Fibroblast of skin of scalp (primary cell): ENCODE measurements at regions not wholly inside any gene's neighbourhood (a gene's known extent, or its start where the extent isn't known, plus 50 kb on each side); places are given as distances from the start of the nearest gene placed in this dataset.

Experiments used
- DNase-seq: peaks from one replicate; pipeline ENCODE4 v3.0.0-alpha.2; 2013

DNA sequence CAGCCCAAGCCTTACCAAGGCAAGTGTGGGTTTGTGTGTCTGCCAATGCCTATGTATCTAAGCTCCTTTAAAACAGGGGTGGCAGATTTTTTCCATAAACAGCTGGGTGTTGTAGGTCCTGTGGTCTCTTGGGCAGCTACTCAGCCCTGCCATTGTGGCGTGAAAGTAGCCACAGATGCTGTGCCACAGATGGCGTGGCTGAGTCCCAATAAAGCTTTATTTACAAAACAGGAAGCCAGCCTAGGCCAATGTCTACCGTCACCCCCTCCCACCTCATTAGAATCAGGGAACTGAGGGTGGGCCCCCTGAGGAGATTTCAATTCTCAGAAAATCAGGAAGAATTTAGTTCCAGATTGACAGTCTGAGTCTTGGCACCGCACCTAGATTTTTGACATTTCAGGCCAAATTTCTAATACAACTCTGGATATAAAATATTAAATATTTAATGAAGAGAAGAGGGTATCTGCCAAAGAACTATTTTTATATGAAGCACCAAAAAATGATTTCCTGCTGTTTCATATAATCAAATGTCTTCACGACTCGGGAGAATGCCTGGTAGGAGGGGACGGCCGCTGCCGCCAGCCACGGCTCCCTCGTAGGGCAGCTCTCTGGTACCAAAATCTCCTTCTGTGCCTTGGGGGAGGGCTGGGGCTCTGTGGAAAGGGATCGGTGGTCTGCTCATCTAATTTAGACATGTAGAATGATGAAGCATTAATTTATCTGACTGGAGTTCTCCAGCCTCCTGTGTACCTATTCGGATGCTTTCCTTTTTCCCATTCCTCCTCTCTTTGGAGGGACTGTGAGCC is 420.9 kb downstream of the IRX2 start:
- DNase-seq = no peak

DNA sequence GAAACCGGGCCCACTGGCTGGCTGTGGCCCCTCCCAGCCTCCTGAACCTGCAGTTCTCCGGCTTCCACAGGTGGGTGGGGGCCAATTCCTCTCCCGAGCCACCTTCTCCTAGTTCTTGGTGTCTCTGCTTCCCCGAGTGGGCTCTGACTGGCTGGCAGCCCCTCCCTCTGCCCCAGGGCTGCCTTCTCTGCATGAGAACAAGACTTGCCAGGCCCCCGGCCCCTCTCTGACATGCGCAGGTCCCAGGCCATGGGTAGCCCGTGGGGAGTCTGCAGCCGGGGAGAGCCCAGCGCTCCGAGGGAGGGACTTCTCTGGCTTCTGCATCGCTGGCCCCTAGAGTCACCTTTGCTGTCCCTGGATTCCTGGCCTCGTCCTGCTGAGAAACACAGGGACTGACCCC is 421.7 kb downstream of the IRX2 start:
- no peak for DNase-seq

DNA sequence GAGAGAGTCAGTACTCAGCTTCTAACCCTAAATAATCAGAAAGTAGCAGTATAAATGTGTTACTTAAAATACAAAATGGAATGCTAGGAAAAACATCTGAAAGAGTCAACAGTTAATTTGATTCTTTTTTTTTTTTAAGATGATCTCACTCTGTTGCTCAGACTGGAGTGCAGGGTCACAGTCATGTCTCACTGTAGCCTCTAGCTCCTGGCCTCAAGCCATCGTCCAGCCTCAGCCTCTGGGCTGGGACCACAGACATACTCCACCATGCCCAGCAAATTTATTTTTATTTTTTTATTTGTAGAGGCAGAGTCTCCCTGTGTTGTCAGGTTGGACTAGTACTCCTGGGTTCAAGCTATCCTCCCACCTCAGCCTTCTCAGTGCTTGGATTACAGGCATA is 424.9 kb downstream of the IRX2 start:
- no peak for DNase-seq

GRCh38 chr5:2324788-2325187 is 426.7 kb downstream of the IRX2 start:
- DNase-seq = no peak

DNA sequence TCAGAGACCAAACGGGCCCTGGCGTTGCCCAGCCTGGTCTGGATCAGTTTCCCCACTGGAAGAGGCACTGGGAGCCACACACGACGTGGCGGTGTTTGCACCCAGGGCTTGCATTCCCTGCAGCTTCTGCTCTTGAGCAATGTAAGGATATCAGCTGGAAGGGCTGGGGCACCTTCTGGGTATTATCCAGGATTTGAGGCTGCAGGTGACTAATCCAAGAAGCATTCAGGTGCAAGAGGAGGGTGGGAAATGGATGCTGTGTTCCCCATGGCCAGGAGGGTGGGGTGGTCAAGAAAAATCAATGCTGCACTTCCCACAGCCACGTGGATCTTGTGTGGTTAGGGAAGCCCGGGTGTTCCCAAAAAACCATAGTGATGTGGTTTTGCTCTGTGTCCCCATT is 430.9 kb downstream of the IRX2 start:
- no peak for DNase-seq

DNA sequence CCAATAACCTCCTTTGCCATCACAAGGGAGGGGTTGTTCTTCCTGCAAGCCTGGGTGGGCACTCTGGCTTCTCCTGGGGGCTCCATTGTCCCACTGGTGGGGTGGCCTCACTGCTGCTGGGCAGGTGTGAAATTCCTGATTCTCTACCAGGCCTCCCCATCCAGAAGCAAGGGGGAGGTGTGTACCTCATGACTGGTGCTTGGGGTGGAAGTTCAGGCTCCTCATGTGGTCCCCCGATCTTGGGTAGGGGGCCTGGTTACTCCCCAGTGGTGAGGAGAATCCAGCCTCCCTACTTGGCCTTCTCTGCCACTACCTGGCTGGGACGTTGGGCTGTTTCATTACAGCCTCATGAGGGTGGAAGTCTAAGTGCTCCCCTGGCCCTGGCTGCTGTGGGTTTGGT is 433.9 kb downstream of the IRX2 start:
- no peak for DNase-seq

GRCh38 chr5:2311851-2312250 is 429.1 kb upstream of the IRX4 start:
- DNase-seq = no peak

DNA sequence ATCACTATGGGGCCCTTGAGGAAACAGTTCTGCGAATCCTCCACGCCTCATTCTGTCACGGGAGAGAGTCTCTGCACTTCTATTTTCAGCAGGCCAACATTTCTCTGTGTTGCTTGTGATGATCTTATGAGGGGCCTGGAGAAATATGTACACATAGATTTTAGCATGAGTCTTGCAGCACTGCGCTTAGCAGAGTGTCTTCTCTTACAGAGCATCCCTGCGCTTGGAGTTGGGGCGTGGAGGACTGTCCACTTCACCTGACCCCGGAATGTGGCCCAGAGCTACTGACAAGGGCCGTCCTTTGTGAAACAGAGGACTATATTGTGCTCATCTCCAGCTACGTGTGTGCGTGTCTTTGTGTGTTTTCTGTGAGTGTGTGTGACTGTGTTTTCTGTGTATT is 428.2 kb upstream of the IRX4 start:
- DNase-seq = no peak

GRCh38 chr5:2307631-2308030 is 424.9 kb upstream of the IRX4 start:
- no peak for DNase-seq

DNA sequence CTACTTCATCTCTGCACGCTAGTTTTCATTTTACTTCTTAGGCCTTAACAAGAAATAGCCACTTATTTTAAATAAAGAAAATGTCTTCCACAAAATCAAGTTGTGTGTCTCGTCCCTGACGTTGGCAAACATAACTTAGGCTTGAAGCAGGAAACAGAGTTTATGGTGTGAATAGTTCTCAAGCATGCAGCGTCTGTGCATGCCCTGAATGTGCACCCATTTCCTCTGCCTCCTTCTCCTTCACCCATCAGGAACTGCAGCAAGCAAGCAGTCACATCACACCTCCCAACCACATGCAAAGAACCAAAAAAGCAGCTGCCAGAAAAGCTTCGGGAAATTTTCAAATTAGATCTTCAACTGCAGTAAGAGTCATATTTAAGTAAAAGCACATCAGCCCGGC is 424.0 kb upstream of the IRX4 start:
- DNase-seq = no peak

DNA sequence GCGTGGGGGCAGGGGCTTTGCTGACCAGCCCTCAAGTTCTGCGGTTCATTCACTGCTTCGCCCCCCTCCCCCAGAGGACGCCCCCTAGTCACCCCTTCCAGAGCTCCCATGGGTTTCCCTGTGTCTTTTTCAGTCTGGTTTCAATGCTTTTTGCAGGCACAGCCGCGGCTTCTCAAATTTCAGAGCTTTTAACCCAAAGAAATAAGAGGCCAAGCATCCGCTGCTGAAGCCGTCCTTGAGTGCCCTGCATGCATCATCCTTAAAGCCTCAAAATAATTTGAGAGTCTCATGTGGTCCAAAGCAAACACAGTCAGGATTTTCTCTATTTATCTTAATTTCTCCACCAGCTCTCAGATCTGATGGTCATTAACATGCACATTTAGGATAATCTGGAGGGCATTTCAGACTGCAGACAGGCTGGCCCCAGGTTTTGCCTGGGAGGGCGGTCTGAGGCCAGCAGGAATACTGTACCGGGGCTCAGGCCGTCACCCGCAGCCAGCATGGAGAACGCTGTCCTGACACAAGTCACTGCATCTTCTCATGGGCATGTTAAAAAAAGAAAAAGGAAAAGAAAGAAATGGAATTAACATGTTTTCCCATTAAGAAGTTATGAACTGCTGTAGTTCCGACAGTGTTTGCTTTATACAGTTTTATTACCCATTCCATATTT is 420.8 kb upstream of the IRX4 start:
- peak; percentile 7 for DNase-seq

DNA sequence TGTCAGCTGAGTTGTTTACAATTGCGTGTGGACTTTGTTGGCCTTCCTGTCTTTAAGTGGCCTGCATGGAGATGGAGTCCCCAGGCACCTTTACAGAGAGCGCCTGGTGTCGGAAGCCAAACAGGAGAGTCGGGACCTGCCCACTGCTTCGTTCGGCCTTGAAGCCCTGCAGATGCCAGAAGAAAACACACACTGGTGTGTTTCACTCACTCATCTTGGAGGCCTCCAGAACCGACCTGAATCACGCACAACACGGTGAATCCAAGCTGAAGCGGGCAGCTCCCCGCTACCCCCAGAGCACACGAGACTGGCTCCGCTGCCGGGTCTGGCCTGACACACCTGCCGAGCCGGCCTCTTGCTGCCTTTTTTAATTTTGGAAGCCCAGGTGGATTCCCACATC is 419.4 kb upstream of the IRX4 start:
- no peak for DNase-seq

DNA sequence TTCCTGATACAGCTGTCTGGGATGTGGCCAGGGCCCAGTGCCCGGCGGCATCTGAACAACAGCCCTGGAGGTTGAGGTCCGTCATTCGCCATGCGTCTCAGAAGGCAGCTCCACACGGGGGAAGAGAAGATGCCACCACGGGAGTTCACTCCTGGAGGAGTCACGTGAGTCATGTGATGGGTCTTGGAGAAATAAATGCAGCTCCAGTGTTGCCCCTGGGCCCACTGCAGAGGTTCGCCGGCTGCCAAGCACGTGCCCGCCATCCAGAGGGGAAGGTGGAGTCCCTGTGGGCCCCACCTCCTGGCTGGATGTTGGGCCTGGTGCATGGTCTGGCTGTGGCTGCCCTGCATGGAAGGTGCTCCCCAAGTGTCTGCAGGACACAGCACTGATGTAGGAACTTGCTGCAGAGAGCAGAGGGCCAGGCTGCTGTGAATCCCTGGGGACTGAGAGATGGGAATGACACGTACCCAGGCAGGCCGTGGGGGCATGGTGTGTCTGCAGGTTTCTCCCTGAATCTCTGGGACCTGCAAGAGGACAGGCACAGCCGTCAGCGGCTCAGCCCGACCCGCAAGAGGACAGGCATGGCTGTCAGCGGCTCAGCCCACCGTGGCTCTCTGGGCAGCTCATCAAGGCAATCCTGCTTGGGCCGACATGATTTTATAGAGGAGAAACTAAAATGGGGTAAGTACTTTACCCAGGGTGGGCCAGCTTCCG is 418.3 kb upstream of the IRX4 start:
- no peak for DNase-seq

DNA sequence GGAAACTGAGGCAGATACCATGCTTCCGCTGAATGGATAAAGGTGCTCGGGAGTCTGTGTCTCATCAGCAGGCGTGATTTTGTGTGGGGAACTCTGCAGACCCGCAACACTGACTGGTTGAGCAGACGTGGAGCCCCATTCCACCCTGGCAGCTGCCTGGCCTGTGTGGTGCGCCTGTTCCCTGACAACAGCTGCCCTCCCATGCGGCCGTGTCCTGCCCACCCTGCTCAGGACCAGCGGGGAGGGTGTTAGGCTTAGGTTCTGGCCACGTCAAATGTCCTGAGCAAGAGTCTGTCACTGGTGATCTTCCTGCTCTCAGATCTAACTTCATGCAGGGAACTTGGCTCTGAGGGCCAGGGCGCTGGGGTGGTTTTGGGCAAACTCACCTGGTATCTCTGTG is 417.7 kb upstream of the IRX4 start:
- DNase-seq = no peak

GRCh38 chr5:2299388-2300220 is 416.9 kb upstream of the IRX4 start:
- no peak for DNase-seq

DNA sequence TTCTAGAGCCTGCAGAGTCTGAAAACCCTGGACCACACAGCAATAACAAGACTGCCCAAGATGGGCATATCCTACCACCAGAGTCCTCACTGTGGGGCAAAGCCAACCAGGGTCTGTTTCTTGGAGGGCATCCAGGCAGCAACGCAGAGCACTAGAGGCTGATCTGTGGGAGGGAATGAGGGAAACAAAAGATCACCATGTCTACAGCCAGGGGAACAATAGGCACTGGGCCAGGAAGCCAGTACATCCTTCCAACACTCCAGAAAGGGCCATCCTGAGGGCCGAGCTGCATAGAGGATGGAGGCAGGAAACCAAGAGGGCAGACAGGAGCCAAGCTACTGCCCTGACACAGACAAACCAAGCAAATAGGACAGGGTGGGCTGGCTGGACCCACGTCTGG is 416.1 kb upstream of the IRX4 start:
- DNase-seq = no peak

GRCh38 chr5:2297991-2298390 is 415.3 kb upstream of the IRX4 start:
- no peak for DNase-seq

- no peak for DNase-seq
These were observed 412.8 kb upstream of the IRX4 start for GRCh38 chr5:2295476-2295875.

DNA sequence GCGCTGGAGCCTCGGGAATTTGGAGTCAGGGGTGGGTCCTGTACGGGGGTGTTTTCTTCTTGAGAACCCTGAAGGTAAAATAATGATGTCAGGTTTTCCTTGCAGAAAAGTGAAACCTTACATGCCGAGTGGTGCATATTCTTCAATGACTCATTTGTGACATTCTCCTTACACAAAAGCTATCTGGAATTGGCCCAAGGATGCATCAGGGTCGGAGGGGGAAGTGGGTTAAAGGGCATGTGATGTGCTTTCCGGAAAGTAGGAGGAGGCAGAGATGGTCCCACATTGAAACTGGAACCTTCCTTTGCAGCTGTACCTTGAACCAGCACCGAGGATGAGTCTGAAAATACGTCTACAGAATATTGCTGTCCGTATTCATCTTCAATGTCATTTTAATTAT is 411.2 kb upstream of the IRX4 start:
- DNase-seq = no peak

GRCh38 chr5:2291146-2291840 is 408.6 kb upstream of the IRX4 start:
- DNase-seq = no peak

- DNase-seq = no peak
These were observed 406.7 kb upstream of the IRX4 start for GRCh38 chr5:2289380-2289779.

- no peak for DNase-seq
These were observed 406.2 kb upstream of the IRX4 start for GRCh38 chr5:2288968-2289367.
